SU-DHL-6 (cell line): ENCODE measurements at regions not wholly inside any gene's neighbourhood (a gene's known extent, or its start where the extent isn't known, plus 50 kb on each side); places are given as distances from the start of the nearest gene placed in this dataset.

Experiments
- H2AFZ ChIP-seq: fragments of 200-600 bp; sonication (generic); 2 replicates; pipeline ENCODE4 v1.6.1; 2014; ENCODE audit warnings: low read depth, mild to moderate bottlenecking, moderate library complexity, mixed read lengths, antibody characterized with exemption, low read length; ENCODE audit not compliant: severe bottlenecking
- H3F3A ChIP-seq: fragments of 200-600 bp; shearing (Covaris generic); 2 replicates; pipeline ENCODE4 v1.6.0; 2016; ENCODE audit warnings: antibody characterized with exemption, mild to moderate bottlenecking; ENCODE audit not compliant: insufficient read depth
- H3K27ac ChIP-seq: fragments of 200-600 bp; sonication (generic); 2 replicates; pipeline ENCODE4 v1.5.1; 2016; ENCODE audit warnings: low read depth, mild to moderate bottlenecking, low read length, moderate library complexity, mixed read lengths
- H3K27me3 ChIP-seq: fragments of 200-600 bp; sonication (generic), shearing (Covaris generic); 2 replicates; pipeline ENCODE4 v1.6.0; 2014; ENCODE audit warnings: mild to moderate bottlenecking, low read length
- H3K36me3 ChIP-seq: fragments of 200-600 bp; sonication (generic); 2 replicates; pipeline ENCODE4 v1.6.1; 2014; ENCODE audit warnings: mild to moderate bottlenecking, low read length, mixed read lengths
- H3K4me2 ChIP-seq: fragments of 300-600, 200-600 bp; shearing (Covaris generic), sonication (generic); 2 replicates; pipeline ENCODE4 v1.6.0; 2014; ENCODE audit warnings: low read length, low read depth, mild to moderate bottlenecking; ENCODE audit not compliant: poor library complexity, severe bottlenecking
- H3K4me3 ChIP-seq: fragments of 200-600 bp; sonication (generic); 2 replicates; pipeline ENCODE4 v1.5.1; 2014; ENCODE audit warnings: antibody characterized with exemption, low read length, mild to moderate bottlenecking, mixed read lengths; ENCODE audit not compliant: insufficient read depth, poor library complexity, severe bottlenecking
- H3K79me2 ChIP-seq: fragments of 200-600 bp; sonication (generic); 2 replicates; pipeline ENCODE4 v1.6.1; 2014; ENCODE audit warnings: mild to moderate bottlenecking, low read length, moderate library complexity; ENCODE audit not compliant: insufficient read depth
- H3K9ac ChIP-seq: fragments of 200-600 bp; sonication (generic); 2 replicates; pipeline ENCODE4 v1.7.0; 2014; ENCODE audit warnings: mild to moderate bottlenecking, low read length
- H3K9me2 ChIP-seq: fragments of 200-600 bp; sonication (generic); replicated peaks from 2 replicates; pipeline ENCODE4 v1.6.1; 2014; ENCODE audit warnings: low read length; ENCODE audit not compliant: insufficient read depth
- H3K9me3 ChIP-seq: fragments of 200-600 bp; sonication (generic); 2 replicates; pipeline ENCODE4 v1.6.1; 2014; ENCODE audit warnings: low read length, mixed read lengths; ENCODE audit not compliant: insufficient read depth
- H4K20me1 ChIP-seq: fragments of 200-600 bp; sonication (generic); 2 replicates; pipeline ENCODE4 v1.6.1; 2014; ENCODE audit warnings: low read depth, mild to moderate bottlenecking, antibody characterized with exemption, low read length, moderate library complexity, mixed read lengths
- CTCF ChIP-seq: fragments of 200-600 bp; sonication (generic); IDR thresholded peaks from one replicate; pipeline ENCODE4 v1.5.1; 2017; ENCODE audit warnings: antibody characterized with exemption, mild to moderate bottlenecking, low read length, moderate library complexity; ENCODE audit not compliant: insufficient read depth, poor library complexity, severe bottlenecking
- EZH2phosphoT487 ChIP-seq: fragments of 200-600 bp; sonication (generic), shearing (Covaris generic); conservative IDR thresholded peaks from 2 replicates; pipeline ENCODE4 v1.6.1; 2018; ENCODE audit warnings: mild to moderate bottlenecking, antibody characterized with exemption, low read length, moderate library complexity, mixed read lengths

- no peak overlapping the region for H3K27ac ChIP-seq
- H3K79me2 ChIP-seq: no peaks in the 10 kb centered on the region
- H3K36me3 ChIP-seq: no peaks in the 10 kb centered on the region
- no peak for TF ChIP-seq CTCF
- no peak for TF ChIP-seq EZH2phosphoT487
- H3K27me3 ChIP-seq: 0 out of 2 replicates have a peak, but pooled peaks cover 3% of the 10 kb centered on the region
- no peak overlapping the region for H3K4me3 ChIP-seq
- H3F3A ChIP-seq: no peaks in the 10 kb centered on the region
- H3K9ac ChIP-seq: no peak overlapping the region
- no peak overlapping the region for H2AFZ ChIP-seq
- H3K9me2 ChIP-seq: no peaks in the 10 kb centered on the region
- no peak overlapping the region for H3K4me2 ChIP-seq
- H3K9me3 ChIP-seq: no peaks in the 10 kb centered on the region
- H4K20me1 ChIP-seq: no peaks in the 10 kb centered on the region
These were observed 236.7 kb downstream of the B3GLCT start for GRCh38 chr13:31436478-31436877.

GRCh38 chr13:31437975-31438374 is 238.2 kb downstream of the B3GLCT start:
- no peaks in the 10 kb centered on the region for H4K20me1 ChIP-seq
- H3K9me3 ChIP-seq: no peaks in the 10 kb centered on the region
- no peak overlapping the region for H3K4me2 ChIP-seq
- H3K4me3 ChIP-seq: no peak overlapping the region
- no peak overlapping the region for H3K27ac ChIP-seq
- H3K9ac ChIP-seq: no peak overlapping the region
- H2AFZ ChIP-seq: peak overlapping the region; percentile 18
- TF ChIP-seq EZH2phosphoT487: no peak
- no peak for TF ChIP-seq CTCF
- H3K79me2 ChIP-seq: no peaks in the 10 kb centered on the region
- 0 out of 2 replicates have a peak, but pooled peaks cover 3% of the 10 kb centered on the region for H3K27me3 ChIP-seq
- no peaks in the 10 kb centered on the region for H3F3A ChIP-seq
- no peaks in the 10 kb centered on the region for H3K36me3 ChIP-seq
- H3K9me2 ChIP-seq: no peaks in the 10 kb centered on the region

- no peaks in the 10 kb centered on the region for H3K27me3 ChIP-seq
- no peak overlapping the region for H3K4me3 ChIP-seq
- no peak overlapping the region for H3K9ac ChIP-seq
- no peaks in the 10 kb centered on the region for H3K9me2 ChIP-seq
- H3K27ac ChIP-seq: no peak overlapping the region
- H3K4me2 ChIP-seq: no peak overlapping the region
- TF ChIP-seq CTCF: no peak
- TF ChIP-seq EZH2phosphoT487: no peak
- no peaks in the 10 kb centered on the region for H3F3A ChIP-seq
- H3K79me2 ChIP-seq: no peaks in the 10 kb centered on the region
- no peak overlapping the region for H2AFZ ChIP-seq
- H4K20me1 ChIP-seq: no peaks in the 10 kb centered on the region
- no peaks in the 10 kb centered on the region for H3K36me3 ChIP-seq
- no peaks in the 10 kb centered on the region for H3K9me3 ChIP-seq
These were observed 240.4 kb downstream of the B3GLCT start for GRCh38 chr13:31440132-31440531.
